IMR-90 (cell line): ENCODE measurements at regions not wholly inside any gene's neighbourhood (a gene's known extent, or its start where the extent isn't known, plus 50 kb on each side); places are given as distances from the start of the nearest gene placed in this dataset.

Source experiments
- ATAC-seq: fragments of 200-7000 bp; cut with Tn5 transposase; 2 replicates; pipeline ENCODE4 v1.9.1; 2020; ENCODE audit warnings: low read depth, mild to moderate bottlenecking, moderate library complexity
- BruUV-seq: library from RNA; stranded (reverse); fragments of 400-500 nt; replicated peaks from 2 replicates; lab custom pipeline; 2021; lab: Mats Ljungman, UMichigan
- CTCF ChIA-PET: fragments of 300-600 bp; formaldehyde crosslinking; extraction: SDS; loops from one replicate; lab custom pipeline; 2021; ENCODE audit warnings: antibody characterized with exemption; lab: Yijun Ruan, JAX
- POLR2A ChIA-PET: fragments of 300-600 bp; sonication (Branson Sonifier 250); formaldehyde crosslinking; loops from one replicate; lab custom pipeline; 2022; ENCODE audit warnings: antibody characterized with exemption; ENCODE audit not compliant: unreplicated experiment; lab: Charles Lee
- DNase-seq: peaks from one replicate; pipeline ENCODE4 v3.0.0; 2013
- H2AFZ ChIP-seq: replicated peaks from 2 replicates; pipeline ENCODE3; 2013; ENCODE audit warnings: low read length, mild to moderate bottlenecking; ENCODE audit not compliant: poor library complexity
- H2AK5ac ChIP-seq: 2 replicates; pipeline ENCODE4 v1.6.1; 2013; ENCODE audit warnings: low read depth, low read length, inconsistent platforms
- H2AK9ac ChIP-seq: replicated peaks from 2 replicates; pipeline ENCODE3; 2013; ENCODE audit warnings: mild to moderate bottlenecking, low read depth, low read length, moderate library complexity; ENCODE audit not compliant: poor library complexity
- H2BK120ac ChIP-seq: 2 replicates; pipeline ENCODE4 v1.6.1; 2013; ENCODE audit warnings: low read depth, low read length, inconsistent platforms
- H2BK15ac ChIP-seq: 3 replicates; pipeline ENCODE4 v1.6.1; 2013; ENCODE audit warnings: low read depth, low read length, inconsistent platforms
- H2BK20ac ChIP-seq: 2 replicates; pipeline ENCODE4 v1.6.1; 2013; ENCODE audit warnings: low read depth, mild to moderate bottlenecking, inconsistent platforms, low read length, moderate library complexity
- H2BK5ac ChIP-seq: 2 replicates; pipeline ENCODE4 v1.6.1; 2013; ENCODE audit warnings: mild to moderate bottlenecking, low read depth, low read length, inconsistent platforms; ENCODE audit not compliant: poor library complexity, severe bottlenecking
- H3K14ac ChIP-seq: replicated peaks from 2 replicates; pipeline ENCODE4 v1.6.1; 2013; ENCODE audit warnings: low read depth, low read length, inconsistent platforms
- H3K18ac ChIP-seq: 2 replicates; pipeline ENCODE4 v1.6.1; 2013; ENCODE audit warnings: low read depth, low read length, control low read depth
- H3K23ac ChIP-seq: 2 replicates; pipeline ENCODE4 v1.6.1; 2013; ENCODE audit warnings: low read depth, low read length, inconsistent platforms
- H3K27ac ChIP-seq: 2 replicates; pipeline ENCODE4 v1.5.1; 2013; ENCODE audit warnings: mild to moderate bottlenecking, control low read depth, low read length; ENCODE audit not compliant: insufficient read depth
- H3K27me3 ChIP-seq: 2 replicates; pipeline ENCODE4 v1.6.1; 2013; ENCODE audit warnings: low read length; ENCODE audit not compliant: control insufficient read depth, insufficient read depth
- H3K36me3 ChIP-seq: 2 replicates; pipeline ENCODE4 v1.6.1; 2013; ENCODE audit warnings: low read length, mixed read lengths; ENCODE audit not compliant: control insufficient read depth, insufficient read depth
- H3K4ac ChIP-seq: 2 replicates; pipeline ENCODE4 v1.6.1; 2013; ENCODE audit warnings: low read depth, low read length, inconsistent platforms
- H3K4me1 ChIP-seq: 2 replicates; pipeline ENCODE4 v1.6.1; 2013; ENCODE audit warnings: low read length, mixed read lengths; ENCODE audit not compliant: control insufficient read depth, insufficient read depth
- H3K4me2 ChIP-seq: 2 replicates; pipeline ENCODE4 v1.6.1; 2013; ENCODE audit warnings: low read depth, mild to moderate bottlenecking, control low read depth, low read length, moderate library complexity
- H3K4me3 ChIP-seq: 2 replicates; pipeline ENCODE4 v1.5.1; 2013; ENCODE audit warnings: low read depth, mild to moderate bottlenecking, control low read depth, low read length, moderate library complexity; ENCODE audit not compliant: insufficient read depth
- H3K56ac ChIP-seq: 2 replicates; pipeline ENCODE4 v1.6.1; 2013; ENCODE audit warnings: low read length, inconsistent platforms; ENCODE audit not compliant: insufficient read depth; ENCODE audit errors: extremely low read depth
- H3K79me1 ChIP-seq, 2 experiments: 2 replicates each; pipeline ENCODE4 v1.6.1; 2013; ENCODE audit warnings: low read length in 2 of 2, inconsistent platforms in 1 of 2, low read depth in 1 of 2
- H3K9ac ChIP-seq: 2 replicates; pipeline ENCODE4 v1.6.1; 2013; ENCODE audit warnings: low read depth, low read length, control low read depth
- H3K9me1 ChIP-seq: 2 replicates; pipeline ENCODE4 v1.6.1; 2013; ENCODE audit warnings: low read length, inconsistent platforms; ENCODE audit not compliant: insufficient read depth
- H3K9me3 ChIP-seq: 2 replicates; pipeline ENCODE4 v1.6.1; 2013; ENCODE audit warnings: low read length; ENCODE audit not compliant: control insufficient read depth, insufficient read depth
- H4K20me1 ChIP-seq: 2 replicates; pipeline ENCODE4 v1.6.1; 2013; ENCODE audit warnings: low read length, inconsistent platforms; ENCODE audit not compliant: insufficient read depth
- H4K5ac ChIP-seq: 2 replicates; pipeline ENCODE4 v1.6.1; 2013; ENCODE audit warnings: mild to moderate bottlenecking, low read depth, low read length, control low read depth
- H4K8ac ChIP-seq, 2 experiments: 2 replicates each; pipeline ENCODE4 v1.6.1; 2013; ENCODE audit warnings: low read depth in 2 of 2, low read length in 2 of 2, control low read depth in 1 of 2, inconsistent platforms in 1 of 2
- H4K91ac ChIP-seq: 2 replicates; pipeline ENCODE4 v1.6.1; 2013; ENCODE audit warnings: low read depth, low read length, inconsistent platforms; ENCODE audit not compliant: insufficient read depth
- CEBPB ChIP-seq: IDR thresholded peaks from 2 replicates; pipeline ENCODE4 v1.6.1; 2012; ENCODE audit warnings: low read depth, low read length, improper control_type of control experiment
- FOS ChIP-seq: fragments of 150-350 bp; IDR thresholded peaks from 2 replicates; pipeline ENCODE4 v1.6.1; 2016; ENCODE audit warnings: low read depth, low read length
- NFE2L2 ChIP-seq: fragments of 150-350 bp; IDR thresholded peaks from 2 replicates; pipeline ENCODE4 v1.6.1; 2016; ENCODE audit warnings: low read depth, mild to moderate bottlenecking, low read length
- RCOR1 ChIP-seq: IDR thresholded peaks from 2 replicates; pipeline ENCODE4 v1.6.1; 2012; ENCODE audit warnings: mild to moderate bottlenecking, low read length, improper control_type of control experiment; ENCODE audit not compliant: insufficient replicate concordance
- SMC3 ChIP-seq: fragments of 150-350 bp; IDR thresholded peaks from 2 replicates; pipeline ENCODE4 v1.6.1; 2016; ENCODE audit warnings: low read depth, mild to moderate bottlenecking, antibody characterized with exemption, low read length, moderate library complexity
- whole genome bisulfite sequencing, 2 experiments: methylation state at CpG; one replicate each; pipeline versions ENCODE4 v1.1.5 to v1.1.7; 2013; ENCODE audit warnings: missing lambda C conversion rate in 2 of 2; ENCODE audit not compliant: insufficient read length in 1 of 2; ENCODE audit errors: extremely low coverage in 2 of 2; 5-methylcytosine and 5-hydroxymethylcytosine counted together
- dilution Hi-C: fragments of 300-500 bp; cut with HindIII; formaldehyde crosslinking; loops from one replicate; pipeline ENCODE4 v1.14.3; 2018; ENCODE audit warnings: low sequenced_read_pairs; ENCODE audit not compliant: unreplicated experiment
- in situ Hi-C: fragments of 300-500 bp; cut with MboI; formaldehyde crosslinking; loops from 3 replicates; pipeline ENCODE4 v1.14.3; 2019; ENCODE audit warnings: low sequenced_read_pairs, inconsistent platforms, mixed read lengths
- intact Hi-C: fragments of 100-400 bp; cut with micrococcal nuclease; formaldehyde crosslinking; loops from 2 replicates; pipeline ENCODE4 v1.10.0; 2022
- TF ChIP-seq, protein P1 (sequence below): conservative IDR thresholded peaks from 2 replicates; pipeline ENCODE4 v1.5.1; 2012; ENCODE audit warnings: mild to moderate bottlenecking, low read depth, low read length, improper control_type of control experiment

DNA sequence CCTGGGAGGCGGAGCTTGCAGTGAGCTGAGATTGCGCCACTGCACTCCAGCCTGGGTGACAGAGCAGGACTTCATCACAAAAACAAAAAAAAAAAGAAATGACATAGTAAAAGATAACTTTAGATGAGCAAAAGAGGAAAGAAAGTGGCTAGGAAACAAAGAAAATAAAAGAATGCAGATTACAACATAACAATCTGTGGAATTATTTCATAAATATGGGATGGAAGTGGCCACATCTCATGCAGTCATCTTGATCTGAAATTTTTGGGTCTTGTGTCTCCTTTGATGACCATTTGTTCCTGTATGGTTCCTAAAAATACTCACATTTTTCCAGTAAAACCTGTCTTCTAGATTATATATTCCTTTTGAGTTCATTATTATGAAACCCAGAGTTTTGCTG lies 271.4 kb downstream of the SPRY1 start:
- Histone ChIP-seq H2BK120ac (no peak overlapping the region), H3K27ac (no peak overlapping the region), H3K18ac (no peak overlapping the region), H3K27me3 (no peaks in the 10 kb centered on the region), H4K8ac (no peak overlapping the region), H3K23ac (no peak overlapping the region), H2AFZ (no peak overlapping the region), H3K79me1 (no peaks in the 10 kb centered on the region), H2AK9ac (no peak overlapping the region), H2BK15ac (0 out of 3 replicates have a peak overlapping the region, but pooled peaks have one; percentile 41), H2BK20ac (no peak overlapping the region), H3K56ac (no peak overlapping the region), H3K4ac (no peak overlapping the region), H3K36me3 (no peaks in the 10 kb centered on the region), H3K4me3 (no peak overlapping the region), H2AK5ac (no peak overlapping the region), H3K4me2 (no peak overlapping the region), H3K4me1 (no peaks in the 10 kb centered on the region), H3K9me3 (no peaks in the 10 kb centered on the region), H3K9me1 (no peaks in the 10 kb centered on the region), H4K20me1 (no peaks in the 10 kb centered on the region), H4K5ac (no peak overlapping the region), H3K14ac (no peak overlapping the region), H4K91ac (no peak overlapping the region), H2BK5ac (no peak overlapping the region), H3K9ac (no peak overlapping the region)
- TF ChIP-seq NFE2L2 (no peak), FOS (no peak), CEBPB (no peak), RCOR1 (no peak), SMC3 (no peak)
- TF ChIP-seq, protein P1, sequence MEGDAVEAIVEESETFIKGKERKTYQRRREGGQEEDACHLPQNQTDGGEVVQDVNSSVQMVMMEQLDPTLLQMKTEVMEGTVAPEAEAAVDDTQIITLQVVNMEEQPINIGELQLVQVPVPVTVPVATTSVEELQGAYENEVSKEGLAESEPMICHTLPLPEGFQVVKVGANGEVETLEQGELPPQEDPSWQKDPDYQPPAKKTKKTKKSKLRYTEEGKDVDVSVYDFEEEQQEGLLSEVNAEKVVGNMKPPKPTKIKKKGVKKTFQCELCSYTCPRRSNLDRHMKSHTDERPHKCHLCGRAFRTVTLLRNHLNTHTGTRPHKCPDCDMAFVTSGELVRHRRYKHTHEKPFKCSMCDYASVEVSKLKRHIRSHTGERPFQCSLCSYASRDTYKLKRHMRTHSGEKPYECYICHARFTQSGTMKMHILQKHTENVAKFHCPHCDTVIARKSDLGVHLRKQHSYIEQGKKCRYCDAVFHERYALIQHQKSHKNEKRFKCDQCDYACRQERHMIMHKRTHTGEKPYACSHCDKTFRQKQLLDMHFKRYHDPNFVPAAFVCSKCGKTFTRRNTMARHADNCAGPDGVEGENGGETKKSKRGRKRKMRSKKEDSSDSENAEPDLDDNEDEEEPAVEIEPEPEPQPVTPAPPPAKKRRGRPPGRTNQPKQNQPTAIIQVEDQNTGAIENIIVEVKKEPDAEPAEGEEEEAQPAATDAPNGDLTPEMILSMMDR: no peak
- in situ Hi-C loops: loop anchor here (10.0 kb wide), 3 partner anchors 437 to 597 kb away; no protein-coding TSS in a partner anchor
- POLR2A ChIA-PET: no interaction called here
- CTCF ChIA-PET: no interaction called here
- DNase-seq: no peak
- ATAC-seq: no peak
- no CpG with 5 or more reads among the region's 2 CpGs for WGBS, 2 experiments
- intact Hi-C loops: loop anchor here (10.0 kb wide), 1 partner anchor 423 kb away; no protein-coding TSS in a partner anchor
- dilution Hi-C loops: no loop called here
- BruUV-seq: no TSS peak
